Fibroblast of skin of left biceps (primary cell): ENCODE measurements at regions not wholly inside any gene's neighbourhood (a gene's known extent, or its start where the extent isn't known, plus 50 kb on each side); places are given as distances from the start of the nearest gene placed in this dataset.

Experiments
- DNase-seq, 2 experiments: peaks; one replicate each; pipeline ENCODE4 v3.0.0-alpha.2; 2013; ENCODE audit warnings: low read depth in 2 of 2

GRCh38 chr2:237271698-237272652 is 142.0 kb downstream of the COL6A3 start:
- no peak for DNase-seq
